Omental fat pad (tissue), 3 donors: ENCODE measurements at regions not wholly inside any gene's neighbourhood (a gene's known extent, or its start where the extent isn't known, plus 50 kb on each side); places are given as distances from the start of the nearest gene placed in this dataset.

Experiments used
- ATAC-seq: fragments of 150-250 bp; one replicate; pipeline ENCODE4 v1.9.1; 2016; ENCODE audit warnings: mild to moderate bottlenecking, moderate library complexity; ENCODE audit not compliant: low FRiP score
- DNase-seq: peaks from one replicate; pipeline ENCODE4 v3.0.0-alpha.2; 2019; ENCODE audit warnings: low spot score
- TF ChIP-seq, protein P1 (sequence below), 3 donors: fragments of 450-650 bp; IDR thresholded peaks; one replicate each; pipeline ENCODE4 v1.5.1; 2016 to 2017; ENCODE audit warnings: antibody characterized with exemption in 3 of 3, mild to moderate bottlenecking in 3 of 3, moderate library complexity in 2 of 3

DNA sequence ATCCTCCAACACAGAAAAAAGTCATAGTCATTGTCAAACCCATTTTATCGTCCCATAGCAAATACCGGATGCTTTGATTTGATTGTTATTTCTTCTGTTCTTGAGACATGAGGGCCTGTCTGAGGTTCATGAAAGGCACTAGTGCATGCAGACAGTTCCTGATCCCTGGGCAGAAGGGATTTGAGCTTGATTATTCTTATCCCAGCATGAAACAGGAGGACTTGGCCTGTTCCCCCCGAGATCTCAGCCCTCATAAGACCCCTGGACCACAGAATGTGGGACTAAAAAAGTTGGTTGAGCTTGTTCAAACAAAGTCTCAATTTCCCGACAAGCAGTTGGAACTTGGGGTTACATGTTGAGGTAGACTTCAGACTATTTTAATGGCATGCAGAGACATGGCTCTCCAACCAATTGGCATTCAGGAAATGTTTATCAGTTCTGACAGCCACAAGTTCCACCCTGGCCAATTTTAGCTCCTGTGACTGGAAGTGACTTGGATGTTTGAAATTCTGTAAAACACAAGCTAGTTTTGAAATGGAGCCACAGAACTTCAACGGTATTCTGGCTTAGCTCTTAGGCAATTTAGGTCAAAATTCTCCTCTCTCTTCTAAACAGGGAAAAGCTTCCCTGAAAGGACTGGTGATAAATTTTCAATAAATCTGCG, 366.9 kb upstream of the SLC14A2 start:
- TF ChIP-seq, protein P1, sequence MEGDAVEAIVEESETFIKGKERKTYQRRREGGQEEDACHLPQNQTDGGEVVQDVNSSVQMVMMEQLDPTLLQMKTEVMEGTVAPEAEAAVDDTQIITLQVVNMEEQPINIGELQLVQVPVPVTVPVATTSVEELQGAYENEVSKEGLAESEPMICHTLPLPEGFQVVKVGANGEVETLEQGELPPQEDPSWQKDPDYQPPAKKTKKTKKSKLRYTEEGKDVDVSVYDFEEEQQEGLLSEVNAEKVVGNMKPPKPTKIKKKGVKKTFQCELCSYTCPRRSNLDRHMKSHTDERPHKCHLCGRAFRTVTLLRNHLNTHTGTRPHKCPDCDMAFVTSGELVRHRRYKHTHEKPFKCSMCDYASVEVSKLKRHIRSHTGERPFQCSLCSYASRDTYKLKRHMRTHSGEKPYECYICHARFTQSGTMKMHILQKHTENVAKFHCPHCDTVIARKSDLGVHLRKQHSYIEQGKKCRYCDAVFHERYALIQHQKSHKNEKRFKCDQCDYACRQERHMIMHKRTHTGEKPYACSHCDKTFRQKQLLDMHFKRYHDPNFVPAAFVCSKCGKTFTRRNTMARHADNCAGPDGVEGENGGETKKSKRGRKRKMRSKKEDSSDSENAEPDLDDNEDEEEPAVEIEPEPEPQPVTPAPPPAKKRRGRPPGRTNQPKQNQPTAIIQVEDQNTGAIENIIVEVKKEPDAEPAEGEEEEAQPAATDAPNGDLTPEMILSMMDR (IDR thresholded peaks at IDR 0.05) = no peak
- ATAC-seq (peak; percentile 73), DNase-seq (no peak)

DNA sequence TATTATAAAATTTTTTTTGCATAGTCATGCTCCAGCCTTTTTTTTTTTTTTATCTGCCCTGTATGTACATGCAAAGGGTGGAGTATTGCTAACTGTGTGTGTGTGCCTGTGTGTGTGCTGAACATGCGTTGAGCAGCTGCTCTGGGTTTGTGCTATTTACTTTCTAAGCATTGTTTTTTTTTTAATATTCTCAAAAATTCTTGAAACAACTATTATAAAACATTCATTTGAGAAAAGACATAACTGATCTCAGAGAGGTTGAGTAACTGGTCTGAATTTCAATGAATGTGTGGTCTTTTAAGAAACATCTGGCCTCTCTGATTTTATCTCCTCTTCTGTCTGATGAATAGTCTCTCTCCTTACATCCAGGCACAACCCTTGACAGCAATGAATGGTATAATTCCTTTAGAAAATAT, 366.0 kb upstream of the SLC14A2 start:
- ATAC-seq = no peak
- DNase-seq = no peak
- TF ChIP-seq, protein P1 (IDR thresholded peaks at IDR 0.05) = no peak

DNA sequence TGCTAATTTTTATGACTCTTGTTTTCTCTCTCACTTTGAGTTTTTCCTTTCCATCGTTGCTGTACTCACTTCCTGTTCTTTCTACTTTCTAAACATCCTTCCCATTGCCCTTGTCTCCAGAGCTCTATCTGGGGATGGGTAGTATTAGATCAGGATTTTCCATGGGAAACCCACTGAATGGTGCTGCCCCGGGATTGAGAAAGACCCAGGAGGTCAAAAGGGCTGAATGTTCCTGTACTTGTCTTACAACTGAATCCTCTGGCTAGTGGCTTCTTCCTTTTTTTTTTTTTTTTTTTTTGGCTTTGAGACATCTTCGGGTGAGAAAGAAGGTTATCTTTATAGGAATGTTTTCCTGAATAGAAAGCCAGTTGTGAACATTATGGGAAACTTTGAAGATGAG, 364.8 kb upstream of the SLC14A2 start:
- ATAC-seq (no peak), DNase-seq (no peak)
- TF ChIP-seq, protein P1 (IDR thresholded peaks at IDR 0.05) = no peak

DNA sequence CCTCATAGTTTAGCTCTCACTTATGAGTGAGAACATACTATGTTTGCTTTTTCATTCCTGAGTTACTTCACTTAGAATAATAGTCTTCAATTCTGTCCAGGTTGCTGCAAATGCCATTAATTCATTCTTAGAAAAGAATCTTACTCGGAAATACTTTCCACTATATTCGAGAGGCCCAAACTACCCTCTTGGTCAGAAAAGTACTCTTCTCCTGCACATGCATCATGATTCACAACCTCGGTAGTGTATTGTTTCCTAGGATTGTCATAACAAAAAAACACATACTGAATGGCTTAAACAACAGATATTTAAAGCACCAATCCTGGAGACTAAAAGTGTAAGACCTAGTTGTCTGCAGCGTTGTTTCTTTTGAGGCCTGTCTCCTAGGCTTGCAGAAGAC, 364.0 kb upstream of the SLC14A2 start:
- no peak for DNase-seq
- TF ChIP-seq, protein P1 (IDR thresholded peaks at IDR 0.05) = no peak
- ATAC-seq = no peak

DNA sequence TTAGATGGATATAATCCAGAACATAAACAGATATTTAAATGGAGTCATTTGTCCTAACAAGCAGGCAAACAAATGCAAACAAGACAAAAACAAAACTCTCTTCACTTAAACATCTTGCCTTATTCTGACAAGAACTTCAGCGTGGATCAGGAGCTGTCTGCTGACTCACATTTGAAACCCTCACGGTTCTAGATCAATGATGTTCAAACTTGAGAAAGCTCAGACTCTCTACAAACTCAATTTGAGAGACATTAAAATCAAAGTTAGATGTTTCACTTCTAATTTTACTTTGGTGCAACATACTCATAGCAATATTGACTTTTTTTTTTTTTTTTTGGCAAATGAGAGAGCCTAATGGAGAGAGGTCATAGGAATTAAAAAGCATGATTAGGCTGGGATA, 362.8 kb upstream of the SLC14A2 start:
- TF ChIP-seq, protein P1 (IDR thresholded peaks at IDR 0.05) = no peak
- ATAC-seq (no peak), DNase-seq (no peak)

DNA sequence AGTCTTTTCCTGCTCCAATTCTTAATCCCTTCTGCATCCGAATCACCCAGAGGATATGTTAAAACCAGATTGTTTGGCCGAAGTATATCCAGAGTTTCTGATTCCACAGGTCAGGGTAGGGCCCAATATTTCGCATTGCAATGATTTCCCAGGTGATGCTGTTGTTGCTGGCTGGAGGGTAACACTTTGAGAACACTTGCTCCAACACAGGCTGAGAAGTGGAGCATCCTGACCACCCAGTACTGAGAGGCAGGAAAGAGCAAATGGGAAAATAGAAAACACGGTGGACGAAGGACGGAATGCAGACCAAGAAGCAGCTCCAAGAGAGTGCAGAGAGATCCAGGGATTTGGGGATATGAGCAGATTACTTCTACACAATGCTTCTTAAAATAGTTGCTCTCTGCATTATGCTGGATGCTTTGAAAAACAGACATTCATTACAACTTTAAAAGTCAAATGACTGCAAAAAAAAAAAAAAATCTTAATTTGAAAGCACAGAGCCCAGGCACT, 362.2 kb upstream of the SLC14A2 start:
- no peak for DNase-seq
- ATAC-seq = no peak
- TF ChIP-seq, protein P1 (IDR thresholded peaks at IDR 0.05) = no peak
